ENCODE measurements at regions not wholly inside any gene's neighbourhood (a gene's known extent, or its start where the extent isn't known, plus 50 kb on each side); places are given as distances from the start of the nearest gene placed in this dataset.

- no peak for DNase-seq
- Histone ChIP-seq H2AFZ (no peak overlapping the region), H3K27me3 (replicated peaks; ENCODE audit: insufficient read depth) (no peaks in the 10 kb centered on the region), H4K20me1 (ENCODE audit: insufficient read depth) (no peaks in the 10 kb centered on the region), H3K4me1 (ENCODE audit: insufficient read depth) (peaks cover 5% of the 10 kb centered on the region; the same call in 1 of the 2 replicates), H3K36me3 (ENCODE audit: low read depth) (no peaks in the 10 kb centered on the region), H3K9ac (no peak overlapping the region), H3K4me3 (no peak overlapping the region), H3K4me2 (ENCODE audit: unreplicated experiment) (no peak overlapping the region), H3F3A (ENCODE audit: insufficient read depth) (no peaks in the 10 kb centered on the region), H3K9me3 (ENCODE audit: low read depth) (no peaks in the 10 kb centered on the region), H3K27ac (no peak overlapping the region), H3K79me2 (ENCODE audit: insufficient read depth) (no peaks in the 10 kb centered on the region), H3K9me2 (ENCODE audit: insufficient read depth) (no peaks in the 10 kb centered on the region)
- WGBS, 2 experiments (ENCODE audit: low coverage in 1 of 2, low lambda C conversion rate in 2 of 2, missing lambda C conversion rate in 2 of 2) = 74 to 83% methylated on average over 2 of the region's 2 CpGs
- TF ChIP-seq EZH2phosphoT487 (IDR thresholded peaks at IDR 0.05; ENCODE audit: insufficient read depth, low read depth) = no peak
- no peak for TF ChIP-seq EZH2 (IDR thresholded peaks at IDR 0.05; ENCODE audit: insufficient read depth, poor library complexity, severe bottlenecking)
- in situ Hi-C loops (cut with MboI) = no loop called here
These were observed 184.0 kb downstream of the FCRL5 start for GRCh38 chr1:157368363-157368762.

- no peaks in the 10 kb centered on the region for H3K9me3 ChIP-seq (ENCODE audit: low read depth)
- no peak overlapping the region for H3K27ac ChIP-seq
- no peaks in the 10 kb centered on the region for H3F3A ChIP-seq (ENCODE audit: insufficient read depth)
- H3K4me3 ChIP-seq = no peak overlapping the region
- H3K9ac ChIP-seq = no peak overlapping the region
- H3K9me2 ChIP-seq (ENCODE audit: insufficient read depth) = no peaks in the 10 kb centered on the region
- TF ChIP-seq EZH2 (IDR thresholded peaks at IDR 0.05; ENCODE audit: insufficient read depth, poor library complexity, severe bottlenecking) (no peak), EZH2phosphoT487 (IDR thresholded peaks at IDR 0.05; ENCODE audit: insufficient read depth, low read depth) (no peak)
- no peak overlapping the region for H2AFZ ChIP-seq
- no peaks in the 10 kb centered on the region for H4K20me1 ChIP-seq (ENCODE audit: insufficient read depth)
- no peak overlapping the region for H3K4me2 ChIP-seq (ENCODE audit: unreplicated experiment)
- no peak for DNase-seq
- in situ Hi-C loops (cut with MboI) = no loop called here
- peaks cover 5% of the 10 kb centered on the region; the same call in 1 of the 2 replicates for H3K4me1 ChIP-seq (ENCODE audit: insufficient read depth)
- H3K36me3 ChIP-seq (ENCODE audit: low read depth) = no peaks in the 10 kb centered on the region
- no peaks in the 10 kb centered on the region for H3K79me2 ChIP-seq (ENCODE audit: insufficient read depth)
- H3K27me3 ChIP-seq (replicated peaks; ENCODE audit: insufficient read depth) = no peaks in the 10 kb centered on the region
These were observed 184.4 kb downstream of the FCRL5 start for GRCh38 chr1:157367870-157368269.

- Histone ChIP-seq H2AFZ (no peak overlapping the region), H3K9me2 (ENCODE audit: insufficient read depth) (no peaks in the 10 kb centered on the region), H3K27ac (no peak overlapping the region), H3K9me3 (ENCODE audit: low read depth) (no peaks in the 10 kb centered on the region), H3F3A (ENCODE audit: insufficient read depth) (no peaks in the 10 kb centered on the region), H3K9ac (no peak overlapping the region), H3K27me3 (replicated peaks; ENCODE audit: insufficient read depth) (no peaks in the 10 kb centered on the region), H3K4me1 (ENCODE audit: insufficient read depth) (peaks cover 5% of the 10 kb centered on the region; the same call in 1 of the 2 replicates), H4K20me1 (ENCODE audit: insufficient read depth) (no peaks in the 10 kb centered on the region), H3K4me2 (ENCODE audit: unreplicated experiment) (no peak overlapping the region), H3K4me3 (no peak overlapping the region), H3K79me2 (ENCODE audit: insufficient read depth) (no peaks in the 10 kb centered on the region), H3K36me3 (ENCODE audit: low read depth) (no peaks in the 10 kb centered on the region)
- DNase-seq = no peak
- in situ Hi-C loops (cut with MboI) = no loop called here
- WGBS, 2 experiments (ENCODE audit: low coverage in 1 of 2, low lambda C conversion rate in 2 of 2, missing lambda C conversion rate in 2 of 2) = 54 to 68% methylated on average over 3 of the region's 3 CpGs
- TF ChIP-seq EZH2 (IDR thresholded peaks at IDR 0.05; ENCODE audit: insufficient read depth, poor library complexity, severe bottlenecking) (no peak), EZH2phosphoT487 (IDR thresholded peaks at IDR 0.05; ENCODE audit: insufficient read depth, low read depth) (no peak)
These were observed 185.1 kb downstream of the FCRL5 start for GRCh38 chr1:157367091-157367739.

GRCh38 chr1:157364612-157365011, 187.7 kb downstream of the FCRL5 start:
- Histone ChIP-seq H3K36me3 (ENCODE audit: low read depth) (no peaks in the 10 kb centered on the region), H3K9me3 (ENCODE audit: low read depth) (no peaks in the 10 kb centered on the region), H2AFZ (no peak overlapping the region), H3K4me2 (ENCODE audit: unreplicated experiment) (no peak overlapping the region), H3K27me3 (replicated peaks; ENCODE audit: insufficient read depth) (no peaks in the 10 kb centered on the region), H4K20me1 (ENCODE audit: insufficient read depth) (no peaks in the 10 kb centered on the region), H3K4me1 (ENCODE audit: insufficient read depth) (peaks cover 5% of the 10 kb centered on the region; the same call in 1 of the 2 replicates), H3K9ac (no peak overlapping the region), H3K27ac (no peak overlapping the region), H3F3A (ENCODE audit: insufficient read depth) (no peaks in the 10 kb centered on the region), H3K79me2 (ENCODE audit: insufficient read depth) (no peaks in the 10 kb centered on the region), H3K9me2 (ENCODE audit: insufficient read depth) (no peaks in the 10 kb centered on the region), H3K4me3 (no peak overlapping the region)
- WGBS, 2 experiments (ENCODE audit: low coverage in 1 of 2, low lambda C conversion rate in 2 of 2, missing lambda C conversion rate in 2 of 2) = 62 to 76% methylated on average over 2 to 3 of the region's 3 CpGs
- TF ChIP-seq EZH2phosphoT487 (IDR thresholded peaks at IDR 0.05; ENCODE audit: insufficient read depth, low read depth) = no peak
- TF ChIP-seq EZH2 (IDR thresholded peaks at IDR 0.05; ENCODE audit: insufficient read depth, poor library complexity, severe bottlenecking) = no peak
- no peak for DNase-seq
- in situ Hi-C loops (cut with MboI) = no loop called here
